Nephron (organoid): ENCODE measurements at regions not wholly inside any gene's neighbourhood (a gene's known extent, or its start where the extent isn't known, plus 50 kb on each side); places are given as distances from the start of the nearest gene placed in this dataset.
A peak's percentile ranks its signal among the peaks of the same experiment; 100 is the strongest.

ENCODE experiments used
- H3K27ac Mint-ChIP-seq, 3 experiments: 2 replicates each; pipeline ENCODE4 v1.8.0; 2020; ENCODE audit warnings: mixed read lengths in 3 of 3, mild to moderate bottlenecking in 2 of 3, moderate library complexity in 1 of 3
- H3K27me3 Mint-ChIP-seq: 2 replicates; pipeline ENCODE4 v1.8.0; 2021; ENCODE audit warnings: low read depth, mild to moderate bottlenecking, moderate library complexity, mixed read lengths
- H3K36me3 Mint-ChIP-seq: 2 replicates; pipeline ENCODE4 v1.8.0; 2020; ENCODE audit warnings: low read depth, mixed read lengths
- H3K4me1 Mint-ChIP-seq: 2 replicates; pipeline ENCODE4 v1.8.0; 2020; ENCODE audit warnings: mixed read lengths
- H3K4me3 Mint-ChIP-seq, 3 experiments: 2 replicates each; pipeline ENCODE4 v1.8.0; 2020; ENCODE audit warnings: mild to moderate bottlenecking in 3 of 3, mixed read lengths in 3 of 3, moderate library complexity in 2 of 3
- H3K9me3 Mint-ChIP-seq: 2 replicates; pipeline ENCODE4 v1.8.0; 2020; ENCODE audit warnings: mixed read lengths
- TF ChIP-seq, protein P1 (sequence below), 3 experiments: fragments of 200-600 bp; sonication (generic); IDR thresholded peaks; one replicate each; pipeline ENCODE4 v1.5.0; 2021; ENCODE audit warnings: antibody characterized with exemption in 3 of 3; ENCODE audit not compliant: unreplicated experiment in 3 of 3

DNA sequence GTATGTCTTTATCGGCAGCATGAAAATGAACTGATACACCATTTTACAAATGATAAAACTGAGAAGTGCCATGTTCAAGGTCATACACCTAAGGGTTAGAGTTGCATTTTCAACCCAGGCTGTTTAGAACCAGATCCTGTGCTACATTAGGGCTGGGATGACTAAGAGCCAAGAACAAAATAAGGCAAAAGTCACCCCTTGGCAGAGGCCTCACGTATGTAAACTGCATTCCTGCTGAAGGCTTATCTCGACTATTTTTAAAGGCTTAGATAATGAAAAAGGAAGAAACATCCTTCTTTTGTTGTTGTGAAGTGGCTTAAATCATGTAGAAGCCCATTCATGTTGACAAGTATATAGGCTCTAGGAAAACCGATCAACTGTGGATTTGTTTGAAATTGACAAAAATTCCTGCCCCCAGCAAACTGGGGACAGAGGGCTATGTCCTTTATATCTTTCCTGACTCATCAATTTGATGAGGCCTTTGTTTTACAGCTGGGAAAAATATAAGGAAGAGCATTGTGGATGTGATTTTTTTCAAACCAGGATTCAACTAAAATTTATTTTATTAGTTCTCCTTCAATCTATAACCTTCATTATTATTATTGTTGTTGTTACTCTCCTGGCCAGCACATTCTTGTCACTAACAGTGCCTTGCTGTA lies 196.5 kb downstream of the SNX18 start:
- TF ChIP-seq, protein P1, sequence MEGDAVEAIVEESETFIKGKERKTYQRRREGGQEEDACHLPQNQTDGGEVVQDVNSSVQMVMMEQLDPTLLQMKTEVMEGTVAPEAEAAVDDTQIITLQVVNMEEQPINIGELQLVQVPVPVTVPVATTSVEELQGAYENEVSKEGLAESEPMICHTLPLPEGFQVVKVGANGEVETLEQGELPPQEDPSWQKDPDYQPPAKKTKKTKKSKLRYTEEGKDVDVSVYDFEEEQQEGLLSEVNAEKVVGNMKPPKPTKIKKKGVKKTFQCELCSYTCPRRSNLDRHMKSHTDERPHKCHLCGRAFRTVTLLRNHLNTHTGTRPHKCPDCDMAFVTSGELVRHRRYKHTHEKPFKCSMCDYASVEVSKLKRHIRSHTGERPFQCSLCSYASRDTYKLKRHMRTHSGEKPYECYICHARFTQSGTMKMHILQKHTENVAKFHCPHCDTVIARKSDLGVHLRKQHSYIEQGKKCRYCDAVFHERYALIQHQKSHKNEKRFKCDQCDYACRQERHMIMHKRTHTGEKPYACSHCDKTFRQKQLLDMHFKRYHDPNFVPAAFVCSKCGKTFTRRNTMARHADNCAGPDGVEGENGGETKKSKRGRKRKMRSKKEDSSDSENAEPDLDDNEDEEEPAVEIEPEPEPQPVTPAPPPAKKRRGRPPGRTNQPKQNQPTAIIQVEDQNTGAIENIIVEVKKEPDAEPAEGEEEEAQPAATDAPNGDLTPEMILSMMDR (IDR thresholded peaks at IDR 0.05; ENCODE audit: unreplicated experiment in 3 of 3), result no peak
- Mint-ChIP-seq H3K36me3 (peaks cover 4% of the 10 kb centered on the region), H3K27ac (no peak overlapping the region), H3K4me3 (no peak overlapping the region), H3K9me3 (peaks cover 34% of the 10 kb centered on the region), H3K4me1 (peaks cover 20% of the 10 kb centered on the region), H3K27me3 (peaks cover 3% of the 10 kb centered on the region)

DNA sequence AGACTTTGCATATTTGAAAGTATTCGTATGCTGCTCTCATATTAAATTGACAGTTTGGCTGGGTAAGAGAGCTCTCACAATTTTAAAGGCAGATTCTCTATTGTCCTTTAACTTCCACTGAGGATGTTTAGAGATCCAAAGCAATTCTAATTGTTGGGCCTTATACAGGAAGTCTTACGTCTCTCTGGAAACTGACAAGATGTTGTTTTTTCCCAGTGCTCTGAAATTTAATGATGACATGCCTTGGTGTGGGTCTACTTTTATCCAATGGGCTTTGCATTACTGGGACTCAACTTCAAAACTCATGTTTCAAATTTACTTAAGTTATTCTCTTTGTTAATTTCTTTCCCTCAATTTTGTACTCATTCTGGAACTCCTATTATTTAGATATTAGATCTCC lies 191.5 kb downstream of the SNX18 start:
- TF ChIP-seq, protein P1 (IDR thresholded peaks at IDR 0.05; ENCODE audit: unreplicated experiment in 3 of 3), result no peak
- Mint-ChIP-seq H3K9me3 (peaks cover 15% of the 10 kb centered on the region), H3K4me3 (no peak overlapping the region), H3K27ac (peak overlapping the region in 1 of 3 experiments; percentile 0), H3K27me3 (no peaks in the 10 kb centered on the region), H3K4me1 (peaks cover 21% of the 10 kb centered on the region), H3K36me3 (peaks cover 4% of the 10 kb centered on the region)

- no peaks in the 10 kb centered on the region for H3K27me3 Mint-ChIP-seq
- H3K4me1 Mint-ChIP-seq, result peaks cover 33% of the 10 kb centered on the region
- H3K27ac Mint-ChIP-seq, result no peak overlapping the region
- H3K4me3 Mint-ChIP-seq, result no peak overlapping the region
- H3K36me3 Mint-ChIP-seq, result peaks cover 4% of the 10 kb centered on the region
- peaks cover 12% of the 10 kb centered on the region for H3K9me3 Mint-ChIP-seq
- TF ChIP-seq, protein P1 (IDR thresholded peaks at IDR 0.05; ENCODE audit: unreplicated experiment in 3 of 3), result no peak
These were observed 190.3 kb downstream of the SNX18 start for GRCh38 chr5:54707841-54708240.

DNA sequence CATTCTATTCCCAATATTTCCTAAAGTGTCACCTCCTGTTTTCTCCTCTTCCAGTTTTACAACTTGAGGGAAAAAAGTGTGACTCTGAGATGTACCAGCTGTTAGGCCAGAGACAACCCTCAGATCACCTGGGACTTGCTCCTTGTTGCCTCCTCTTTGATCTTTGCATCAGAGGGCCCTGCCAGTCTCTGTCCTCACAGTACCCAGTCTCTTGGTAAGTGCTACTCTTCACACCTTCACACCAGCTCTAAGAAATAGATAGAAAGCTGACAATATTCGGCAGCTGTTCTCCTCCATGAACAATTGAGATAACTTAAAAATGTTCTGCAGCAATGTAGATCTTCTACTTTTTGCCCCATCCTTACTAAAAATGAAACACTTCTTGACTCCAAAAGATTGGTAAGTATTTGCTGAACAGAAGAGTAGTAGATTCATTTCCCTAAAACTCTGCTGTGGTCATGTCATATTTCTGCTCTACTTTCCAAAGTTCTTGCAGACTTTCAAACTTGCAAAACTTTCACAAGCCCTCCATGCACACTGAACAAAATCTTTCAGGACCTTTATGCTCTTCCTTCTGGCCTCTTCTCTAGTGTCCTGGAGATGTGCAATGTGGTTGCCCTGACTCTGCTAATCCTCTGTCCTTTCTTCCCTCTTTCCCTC lies 188.6 kb downstream of the SNX18 start:
- Mint-ChIP-seq H3K27me3 (no peaks in the 10 kb centered on the region), H3K9me3 (no peaks in the 10 kb centered on the region)

DNA sequence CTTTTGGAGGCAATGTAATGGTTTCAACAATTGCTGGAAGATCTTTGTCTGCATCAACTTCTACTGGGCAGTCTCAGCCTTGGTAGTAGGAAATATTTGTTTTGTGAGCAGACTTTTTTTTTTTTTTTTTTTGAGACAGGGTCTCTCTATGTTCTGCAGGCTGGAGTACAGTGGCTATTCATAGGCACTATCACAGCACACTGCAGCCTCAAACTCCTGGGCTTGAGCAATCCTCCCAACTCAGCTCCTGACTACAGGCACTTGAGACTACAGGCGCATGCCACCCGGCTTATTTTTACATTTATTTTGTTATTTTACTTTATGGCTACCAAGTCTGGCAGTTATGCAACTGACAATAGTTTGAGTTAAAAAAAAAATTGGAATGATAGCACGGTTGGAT lies 187.3 kb downstream of the SNX18 start:
- peak overlapping the region in 2 of 3 experiments; percentile 0 to 83 for H3K27ac Mint-ChIP-seq
- H3K4me3 Mint-ChIP-seq, result no peak overlapping the region
- peaks cover 40% of the 10 kb centered on the region for H3K4me1 Mint-ChIP-seq
- no peaks in the 10 kb centered on the region for H3K36me3 Mint-ChIP-seq
- no peaks in the 10 kb centered on the region for H3K9me3 Mint-ChIP-seq
- no peaks in the 10 kb centered on the region for H3K27me3 Mint-ChIP-seq
- TF ChIP-seq, protein P1 (IDR thresholded peaks at IDR 0.05; ENCODE audit: unreplicated experiment in 3 of 3), result no peak

More for the DNA sequence above, 188.6 kb downstream of the SNX18 start:
- TF ChIP-seq, protein P1 (IDR thresholded peaks at IDR 0.05; ENCODE audit: unreplicated experiment in 3 of 3), result no peak
- H3K27ac Mint-ChIP-seq, result no peak overlapping the region
- H3K4me3 Mint-ChIP-seq, result no peak overlapping the region
- no peaks in the 10 kb centered on the region for H3K36me3 Mint-ChIP-seq
- peaks cover 35% of the 10 kb centered on the region for H3K4me1 Mint-ChIP-seq

DNA sequence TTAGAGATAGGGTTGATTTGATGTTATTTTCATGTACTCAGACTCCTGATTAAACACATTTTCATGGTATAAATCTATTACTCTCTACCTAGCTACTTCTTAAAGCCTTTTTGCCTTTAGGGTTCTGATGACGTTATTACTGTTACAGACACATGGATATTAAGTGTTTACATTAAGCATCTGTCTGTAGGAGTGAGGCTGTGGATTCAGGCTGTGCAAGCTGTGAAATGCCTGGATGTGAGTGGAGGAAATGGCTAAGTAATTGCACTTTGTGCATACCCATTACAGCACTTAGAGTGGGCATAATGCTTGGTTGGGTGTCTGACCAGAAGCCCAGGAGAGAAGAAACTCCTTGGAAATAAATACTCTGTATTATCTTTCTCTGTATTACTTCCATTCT lies 186.8 kb downstream of the SNX18 start:
- peaks cover 40% of the 10 kb centered on the region for H3K4me1 Mint-ChIP-seq

More for the DNA sequence above, 186.8 kb downstream of the SNX18 start:
- Mint-ChIP-seq H3K4me3 (no peak overlapping the region), H3K36me3 (no peaks in the 10 kb centered on the region), H3K27ac (peak overlapping the region; percentile 0 to 83 (median 10)), H3K9me3 (no peaks in the 10 kb centered on the region), H3K27me3 (no peaks in the 10 kb centered on the region)
- TF ChIP-seq, protein P1 (IDR thresholded peaks at IDR 0.05; ENCODE audit: unreplicated experiment in 3 of 3), result no peak
